GM12872 (cell line): ENCODE measurements at regions not wholly inside any gene's neighbourhood (a gene's known extent, or its start where the extent isn't known, plus 50 kb on each side); places are given as distances from the start of the nearest gene placed in this dataset.

Source experiments
- TF ChIP-seq, protein P1 (sequence below): IDR thresholded peaks from 3 replicates; pipeline ENCODE4 v1.5.1; 2011; ENCODE audit warnings: low read depth, mild to moderate bottlenecking, low read length, moderate library complexity; ENCODE audit not compliant: insufficient read depth

GRCh38 chr11:23990346-23991164, 506.3 kb upstream of the LUZP2 start:
- TF ChIP-seq, protein P1, sequence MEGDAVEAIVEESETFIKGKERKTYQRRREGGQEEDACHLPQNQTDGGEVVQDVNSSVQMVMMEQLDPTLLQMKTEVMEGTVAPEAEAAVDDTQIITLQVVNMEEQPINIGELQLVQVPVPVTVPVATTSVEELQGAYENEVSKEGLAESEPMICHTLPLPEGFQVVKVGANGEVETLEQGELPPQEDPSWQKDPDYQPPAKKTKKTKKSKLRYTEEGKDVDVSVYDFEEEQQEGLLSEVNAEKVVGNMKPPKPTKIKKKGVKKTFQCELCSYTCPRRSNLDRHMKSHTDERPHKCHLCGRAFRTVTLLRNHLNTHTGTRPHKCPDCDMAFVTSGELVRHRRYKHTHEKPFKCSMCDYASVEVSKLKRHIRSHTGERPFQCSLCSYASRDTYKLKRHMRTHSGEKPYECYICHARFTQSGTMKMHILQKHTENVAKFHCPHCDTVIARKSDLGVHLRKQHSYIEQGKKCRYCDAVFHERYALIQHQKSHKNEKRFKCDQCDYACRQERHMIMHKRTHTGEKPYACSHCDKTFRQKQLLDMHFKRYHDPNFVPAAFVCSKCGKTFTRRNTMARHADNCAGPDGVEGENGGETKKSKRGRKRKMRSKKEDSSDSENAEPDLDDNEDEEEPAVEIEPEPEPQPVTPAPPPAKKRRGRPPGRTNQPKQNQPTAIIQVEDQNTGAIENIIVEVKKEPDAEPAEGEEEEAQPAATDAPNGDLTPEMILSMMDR: no peak

DNA sequence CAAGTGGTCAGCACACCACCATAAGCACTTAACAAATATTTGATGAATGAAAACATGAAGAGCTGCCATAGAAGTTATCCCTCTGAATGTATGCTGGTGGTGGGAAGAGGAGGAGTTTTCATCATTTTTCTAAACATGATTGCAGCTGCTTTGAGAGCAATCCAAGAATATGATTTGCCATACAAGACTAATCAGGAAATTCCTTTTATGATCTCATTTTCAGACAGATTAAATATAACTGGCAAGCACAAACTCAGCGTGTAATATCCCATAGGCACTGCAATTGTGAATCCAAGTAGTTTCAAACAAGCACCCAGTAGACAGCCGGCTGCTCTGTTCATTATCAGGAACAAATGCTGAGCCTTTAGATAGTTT, 505.7 kb upstream of the LUZP2 start:
- TF ChIP-seq, protein P1: no peak

DNA sequence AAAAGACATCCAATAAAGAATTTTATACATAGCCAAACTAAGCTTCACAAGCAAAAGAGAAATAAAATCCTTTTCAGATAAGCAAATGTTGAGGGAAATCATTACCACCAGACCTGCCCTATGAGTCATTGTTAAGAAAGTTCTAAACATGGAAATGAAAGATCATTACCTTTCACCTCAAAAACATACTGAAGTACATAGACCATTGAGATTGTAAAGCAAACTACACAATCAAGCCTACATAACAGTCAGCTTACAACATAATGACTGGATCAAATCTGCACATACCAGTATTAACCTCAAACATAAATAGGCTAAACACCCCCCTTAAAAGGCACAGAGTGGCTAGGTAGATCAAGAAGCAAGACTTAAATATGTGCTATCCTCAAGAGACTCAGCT, 501.0 kb upstream of the LUZP2 start:
- TF ChIP-seq, protein P1: no peak

DNA sequence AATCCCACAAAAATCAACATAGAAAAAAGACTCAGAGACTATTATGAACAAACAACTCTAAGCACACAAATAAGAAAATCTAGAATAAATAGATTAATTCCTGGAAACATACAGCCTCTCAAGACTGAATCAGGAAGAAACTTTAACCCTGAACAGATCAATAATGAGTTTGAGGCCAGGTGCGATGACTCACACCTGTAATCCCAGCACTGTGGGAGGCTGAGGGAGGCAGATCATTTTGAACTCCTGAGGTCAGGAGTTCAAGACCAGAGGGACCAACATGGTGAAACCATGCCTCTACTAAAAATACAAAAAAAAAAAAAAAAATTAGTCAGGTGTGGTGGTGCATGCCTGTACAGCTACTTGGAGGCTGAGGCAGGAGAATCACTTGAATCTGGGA, 499.5 kb upstream of the LUZP2 start:
- TF ChIP-seq, protein P1: no peak

DNA sequence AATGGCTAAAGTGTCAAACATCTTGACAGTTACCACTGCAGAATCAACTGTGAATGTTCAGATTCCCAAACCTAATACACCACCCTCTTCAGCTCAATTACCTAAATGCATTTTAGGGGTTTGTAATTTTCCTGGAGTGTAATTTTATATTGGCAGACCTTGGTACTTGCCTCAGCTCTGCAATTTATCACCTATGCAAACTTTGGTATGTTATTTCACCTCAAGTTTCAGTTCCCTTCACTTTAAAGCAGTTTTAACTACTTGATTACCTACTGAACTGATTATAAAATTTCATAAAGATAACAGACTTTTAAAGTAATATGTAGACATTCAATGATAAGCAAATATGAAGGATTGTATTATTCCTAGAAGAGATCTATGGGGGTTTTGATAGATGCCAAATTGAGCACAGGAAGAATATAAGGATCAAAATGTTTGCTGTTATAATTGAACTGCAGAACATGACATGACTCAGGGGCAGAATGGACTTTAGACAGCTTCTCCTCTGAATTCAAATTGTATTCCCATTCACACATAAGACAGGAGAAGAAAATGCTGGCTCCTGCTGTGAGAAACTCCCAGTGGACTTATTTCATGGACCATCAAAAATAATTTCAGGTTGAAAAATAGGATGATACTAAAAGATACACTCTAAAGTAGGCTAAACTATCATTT, 491.5 kb upstream of the LUZP2 start:
- TF ChIP-seq, protein P1: no peak

- TF ChIP-seq, protein P1: no peak
Measured at GRCh38 chr11:24043842-24044241, 453.0 kb upstream of the LUZP2 start.

DNA sequence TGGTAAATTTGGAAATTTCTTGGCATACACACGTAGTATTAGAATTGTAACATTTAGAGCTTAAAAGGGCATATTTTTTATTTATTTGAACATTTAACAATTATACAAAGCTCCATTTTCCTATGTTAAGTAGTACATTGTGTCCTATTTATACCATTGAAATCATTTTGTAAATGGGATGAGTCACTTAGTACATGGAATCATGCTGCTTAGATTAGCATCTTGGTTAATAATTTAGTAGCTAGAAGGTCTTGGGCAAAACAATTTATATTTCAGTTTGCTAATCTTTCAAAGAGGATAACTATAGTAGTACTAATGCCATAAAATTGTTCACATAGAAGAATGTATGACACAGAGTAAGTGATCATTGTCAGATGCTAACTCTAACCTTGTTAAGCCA, 450.1 kb upstream of the LUZP2 start:
- TF ChIP-seq, protein P1: no peak
